ENCODE measurements at regions not wholly inside any gene's neighbourhood (a gene's known extent, or its start where the extent isn't known, plus 50 kb on each side); places are given as distances from the start of the nearest gene placed in this dataset.

DNA sequence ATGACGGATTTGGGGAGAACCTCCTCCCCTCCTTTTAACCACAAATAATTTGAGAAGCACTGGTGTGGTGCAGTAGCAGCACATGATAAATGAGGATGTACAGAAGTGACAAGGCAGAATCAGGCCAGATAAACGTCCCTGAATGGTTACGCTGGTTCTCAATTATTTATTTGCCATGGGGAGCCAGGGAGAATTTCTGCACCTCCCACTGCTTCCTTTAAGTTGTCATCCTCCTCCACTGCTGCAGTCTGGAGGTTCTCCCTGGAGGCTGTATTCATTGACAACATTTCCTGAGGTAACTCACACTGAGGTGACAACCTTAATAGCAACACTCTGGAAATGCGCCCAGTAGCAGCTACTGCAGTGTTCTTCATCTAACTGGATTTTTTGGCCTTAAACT lies 308.9 kb upstream of the SLITRK1 start:
- no peak for DNase-seq
- 48 to 56% methylated on average over 4 of the region's 4 CpGs for WGBS, 2 donors
- Histone ChIP-seq H3K36me3 (ENCODE audit: control insufficient read depth in 4 of 4, insufficient read depth in 4 of 4, low read length in 4 of 4) (no peaks in the 10 kb centered on the region), H3K9ac (ENCODE audit: insufficient read depth in 1 of 2, low read length in 2 of 2) (no peak overlapping the region), H3K27me3 (ENCODE audit: control insufficient read depth in 3 of 3, insufficient read depth in 3 of 3, low read length in 2 of 3) (no peaks in the 10 kb centered on the region), H3K4me3 (no peak overlapping the region), H3K27ac (ENCODE audit: low read depth in 1 of 2, low read length in 1 of 2) (no peak overlapping the region), H3K9me3 (ENCODE audit: control insufficient read depth in 4 of 4, insufficient read depth in 3 of 4, low read length in 3 of 4) (peaks cover 0 to 1% (median 0%) of the 10 kb centered on the region in 4 donors), H3K4me1 (ENCODE audit: control insufficient read depth in 5 of 5, insufficient read depth in 5 of 5, low read length in 5 of 5) (no peaks in the 10 kb centered on the region)
- no peak for ATAC-seq (ENCODE audit: insufficient read depth, low FRiP score)
- TF ChIP-seq, protein P1, sequence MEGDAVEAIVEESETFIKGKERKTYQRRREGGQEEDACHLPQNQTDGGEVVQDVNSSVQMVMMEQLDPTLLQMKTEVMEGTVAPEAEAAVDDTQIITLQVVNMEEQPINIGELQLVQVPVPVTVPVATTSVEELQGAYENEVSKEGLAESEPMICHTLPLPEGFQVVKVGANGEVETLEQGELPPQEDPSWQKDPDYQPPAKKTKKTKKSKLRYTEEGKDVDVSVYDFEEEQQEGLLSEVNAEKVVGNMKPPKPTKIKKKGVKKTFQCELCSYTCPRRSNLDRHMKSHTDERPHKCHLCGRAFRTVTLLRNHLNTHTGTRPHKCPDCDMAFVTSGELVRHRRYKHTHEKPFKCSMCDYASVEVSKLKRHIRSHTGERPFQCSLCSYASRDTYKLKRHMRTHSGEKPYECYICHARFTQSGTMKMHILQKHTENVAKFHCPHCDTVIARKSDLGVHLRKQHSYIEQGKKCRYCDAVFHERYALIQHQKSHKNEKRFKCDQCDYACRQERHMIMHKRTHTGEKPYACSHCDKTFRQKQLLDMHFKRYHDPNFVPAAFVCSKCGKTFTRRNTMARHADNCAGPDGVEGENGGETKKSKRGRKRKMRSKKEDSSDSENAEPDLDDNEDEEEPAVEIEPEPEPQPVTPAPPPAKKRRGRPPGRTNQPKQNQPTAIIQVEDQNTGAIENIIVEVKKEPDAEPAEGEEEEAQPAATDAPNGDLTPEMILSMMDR (IDR thresholded peaks at IDR 0.05; ENCODE audit: control extremely low read depth, extremely low read depth): no peak

- no peak for ATAC-seq (ENCODE audit: insufficient read depth, low FRiP score)
- H3K36me3 ChIP-seq (ENCODE audit: control insufficient read depth in 4 of 4, insufficient read depth in 4 of 4, low read length in 4 of 4): no peaks in the 10 kb centered on the region
- peaks cover 0 to 5% (median 0%) of the 10 kb centered on the region in 4 donors for H3K9me3 ChIP-seq (ENCODE audit: control insufficient read depth in 4 of 4, insufficient read depth in 3 of 4, low read length in 3 of 4)
- no peak overlapping the region for H3K27ac ChIP-seq (ENCODE audit: low read depth in 1 of 2, low read length in 1 of 2)
- H3K4me1 ChIP-seq (ENCODE audit: control insufficient read depth in 5 of 5, insufficient read depth in 5 of 5, low read length in 5 of 5): no peaks in the 10 kb centered on the region
- no peak overlapping the region for H3K4me3 ChIP-seq
- H3K9ac ChIP-seq (ENCODE audit: insufficient read depth in 1 of 2, low read length in 2 of 2): no peak overlapping the region
- 80 to 85% methylated on average over 1 of the region's 1 CpG for WGBS, 2 donors
- TF ChIP-seq, protein P1 (IDR thresholded peaks at IDR 0.05; ENCODE audit: control extremely low read depth, extremely low read depth): no peak
- H3K27me3 ChIP-seq (ENCODE audit: control insufficient read depth in 3 of 3, insufficient read depth in 3 of 3, low read length in 2 of 3): no peaks in the 10 kb centered on the region
- no peak for DNase-seq
Observed at GRCh38 chr13:84187626-84188025, 305.4 kb upstream of the SLITRK1 start.

DNA sequence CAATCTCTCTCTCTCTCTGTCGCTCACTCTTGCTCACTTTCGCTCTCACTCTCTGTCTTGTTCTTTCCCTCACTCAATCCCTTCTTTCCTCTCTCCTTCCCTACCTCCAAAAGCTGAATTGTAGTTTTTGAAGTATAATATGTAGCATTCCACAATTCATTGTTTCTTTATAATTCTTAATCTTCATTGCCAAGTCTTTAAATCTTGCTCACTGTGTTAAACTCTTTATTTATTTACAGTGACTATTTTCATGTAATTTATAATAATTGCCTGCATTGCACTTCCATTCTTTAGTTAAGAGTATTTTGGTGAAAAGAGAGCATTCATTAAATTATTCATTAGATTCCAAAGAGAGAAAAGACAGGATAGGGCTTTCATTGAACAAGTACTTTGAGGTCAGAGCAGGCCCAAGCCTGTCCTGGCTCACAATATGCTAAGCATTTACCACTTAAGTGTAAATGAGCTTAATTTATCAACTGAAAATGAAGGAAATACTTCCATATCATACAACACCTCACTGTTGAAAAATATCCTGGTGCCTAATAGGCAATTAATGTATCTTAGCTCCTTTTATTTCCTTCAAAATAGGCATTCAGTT lies 257.4 kb upstream of the SLITRK1 start:
- Histone ChIP-seq H3K27me3 (ENCODE audit: control insufficient read depth in 3 of 3, insufficient read depth in 3 of 3, low read length in 2 of 3) (no peaks in the 10 kb centered on the region), H3K4me1 (ENCODE audit: control insufficient read depth in 5 of 5, insufficient read depth in 5 of 5, low read length in 5 of 5) (no peaks in the 10 kb centered on the region), H3K27ac (ENCODE audit: low read depth in 1 of 2, low read length in 1 of 2) (no peak overlapping the region), H3K9me3 (ENCODE audit: control insufficient read depth in 4 of 4, insufficient read depth in 3 of 4, low read length in 3 of 4) (no peaks in the 10 kb centered on the region), H3K4me3 (no peak overlapping the region), H3K36me3 (ENCODE audit: control insufficient read depth in 4 of 4, insufficient read depth in 4 of 4, low read length in 4 of 4) (no peaks in the 10 kb centered on the region), H3K9ac (ENCODE audit: insufficient read depth in 1 of 2, low read length in 2 of 2) (no peak overlapping the region)
- DNase-seq (no peak), ATAC-seq (ENCODE audit: insufficient read depth, low FRiP score) (no peak)
- WGBS, 2 donors: 94% methylated on average over 2 of the region's 2 CpGs
- TF ChIP-seq, protein P1 (IDR thresholded peaks at IDR 0.05; ENCODE audit: control extremely low read depth, extremely low read depth): no peak

DNA sequence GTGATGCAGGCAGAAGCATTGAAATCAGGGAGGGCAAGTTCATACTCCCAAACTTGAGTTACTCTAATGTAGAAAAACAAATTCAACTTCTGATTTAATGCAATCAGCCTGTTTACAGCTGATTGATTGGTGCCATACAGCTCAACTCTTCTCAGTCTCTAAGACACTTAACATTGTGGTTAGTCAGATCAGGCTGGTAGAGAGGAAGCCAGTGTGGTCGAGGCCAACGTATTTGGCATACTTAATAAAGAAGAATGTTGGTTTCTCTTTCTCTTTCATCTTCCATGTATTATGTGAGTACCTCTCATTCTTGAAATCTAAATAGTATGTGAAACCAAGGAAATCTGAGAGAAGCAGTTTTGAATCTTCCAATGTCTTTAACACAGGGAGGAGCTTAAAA lies 255.0 kb upstream of the SLITRK1 start:
- Histone ChIP-seq H3K9me3 (ENCODE audit: control insufficient read depth in 4 of 4, insufficient read depth in 3 of 4, low read length in 3 of 4) (no peaks in the 10 kb centered on the region), H3K27ac (ENCODE audit: low read depth in 1 of 2, low read length in 1 of 2) (no peak overlapping the region), H3K9ac (ENCODE audit: insufficient read depth in 1 of 2, low read length in 2 of 2) (no peak overlapping the region), H3K4me1 (ENCODE audit: control insufficient read depth in 5 of 5, insufficient read depth in 5 of 5, low read length in 5 of 5) (no peaks in the 10 kb centered on the region), H3K36me3 (ENCODE audit: control insufficient read depth in 4 of 4, insufficient read depth in 4 of 4, low read length in 4 of 4) (no peaks in the 10 kb centered on the region), H3K27me3 (ENCODE audit: control insufficient read depth in 3 of 3, insufficient read depth in 3 of 3, low read length in 2 of 3) (no peaks in the 10 kb centered on the region), H3K4me3 (no peak overlapping the region)
- WGBS, 2 donors: 32% methylated on average over 2 of the region's 2 CpGs
- ATAC-seq (ENCODE audit: insufficient read depth, low FRiP score) (peak; percentile 11), DNase-seq (no peak)
- TF ChIP-seq, protein P1 (IDR thresholded peaks at IDR 0.05; ENCODE audit: control extremely low read depth, extremely low read depth): no peak

Measured in lung (tissue), 11 donors.